ENCODE measurements at regions not wholly inside any gene's neighbourhood (a gene's known extent, or its start where the extent isn't known, plus 50 kb on each side); places are given as distances from the start of the nearest gene placed in this dataset.
A peak's percentile ranks its signal among the peaks of the same experiment; 100 is the strongest.
"Not testable (repeated sequence)": the region's sequence is repeated elsewhere in the genome, so short reads cannot be mapped to it uniquely, and the experiment has no call there.

- H3K4me3 ChIP-seq (ENCODE audit: low read length); DNase-seq; H3K4me1 ChIP-seq (ENCODE audit: insufficient read depth, low read length); H3K27me3 ChIP-seq (ENCODE audit: low read length); H3K36me3 ChIP-seq (ENCODE audit: low read depth, low read length); H3K9ac ChIP-seq (ENCODE audit: low read length); H3K79me2 ChIP-seq (ENCODE audit: low read length); BruUV-seq (replicated peaks); H3K4me2 ChIP-seq (ENCODE audit: low read length); CTCF ChIA-PET; H2AFZ ChIP-seq (ENCODE audit: low read length); H3K27ac ChIP-seq (ENCODE audit: low read length); H3K9me2 ChIP-seq (replicated peaks; ENCODE audit: low read length); H3F3A ChIP-seq (ENCODE audit: low read length, unreplicated experiment); POLR2A ChIA-PET (ENCODE audit: unreplicated experiment); H3K9me3 ChIP-seq (ENCODE audit: low read length); H4K20me1 ChIP-seq (ENCODE audit: low read length); intact Hi-C loops (cut with micrococcal nuclease): not testable (repeated sequence)
- ATAC-seq = peak; percentile 11; the same call in 1 of the 2 replicates
These were observed 215.9 kb upstream of the POTEB3 start for GRCh38 chr15:21656114-21656746.

GRCh38 chr15:21653707-21654106, 213.4 kb upstream of the POTEB3 start:
- CTCF ChIA-PET; H3K27me3 ChIP-seq (ENCODE audit: low read length); H3K36me3 ChIP-seq (ENCODE audit: low read depth, low read length); H3K4me2 ChIP-seq (ENCODE audit: low read length); BruUV-seq (replicated peaks); H3K9ac ChIP-seq (ENCODE audit: low read length); intact Hi-C loops (cut with micrococcal nuclease); ATAC-seq; H3K4me3 ChIP-seq (ENCODE audit: low read length); H4K20me1 ChIP-seq (ENCODE audit: low read length); H3F3A ChIP-seq (ENCODE audit: low read length, unreplicated experiment); H3K4me1 ChIP-seq (ENCODE audit: insufficient read depth, low read length); DNase-seq; H3K27ac ChIP-seq (ENCODE audit: low read length); H3K9me3 ChIP-seq (ENCODE audit: low read length); POLR2A ChIA-PET (ENCODE audit: unreplicated experiment); H2AFZ ChIP-seq (ENCODE audit: low read length); H3K9me2 ChIP-seq (replicated peaks; ENCODE audit: low read length); H3K79me2 ChIP-seq (ENCODE audit: low read length): not testable (repeated sequence)

- BruUV-seq (replicated peaks); ATAC-seq; H3K4me1 ChIP-seq (ENCODE audit: insufficient read depth, low read length); POLR2A ChIA-PET (ENCODE audit: unreplicated experiment); intact Hi-C loops (cut with micrococcal nuclease); H3K4me3 ChIP-seq (ENCODE audit: low read length); H3K27ac ChIP-seq (ENCODE audit: low read length); H3K9me2 ChIP-seq (replicated peaks; ENCODE audit: low read length); H3K27me3 ChIP-seq (ENCODE audit: low read length); DNase-seq; H2AFZ ChIP-seq (ENCODE audit: low read length); H3K4me2 ChIP-seq (ENCODE audit: low read length); H3K9me3 ChIP-seq (ENCODE audit: low read length); H4K20me1 ChIP-seq (ENCODE audit: low read length); H3K9ac ChIP-seq (ENCODE audit: low read length); H3F3A ChIP-seq (ENCODE audit: low read length, unreplicated experiment); H3K79me2 ChIP-seq (ENCODE audit: low read length); CTCF ChIA-PET; H3K36me3 ChIP-seq (ENCODE audit: low read depth, low read length): not testable (repeated sequence)
These were observed 198.5 kb upstream of the POTEB3 start for GRCh38 chr15:21638770-21639169.

GRCh38 chr15:21626694-21627093, 186.4 kb upstream of the POTEB3 start:
- H3K4me1 ChIP-seq (ENCODE audit: insufficient read depth, low read length); H3K36me3 ChIP-seq (ENCODE audit: low read depth, low read length); DNase-seq; H3K4me3 ChIP-seq (ENCODE audit: low read length); H3K9me3 ChIP-seq (ENCODE audit: low read length); intact Hi-C loops (cut with micrococcal nuclease); H3K4me2 ChIP-seq (ENCODE audit: low read length); H3K9ac ChIP-seq (ENCODE audit: low read length); H3K9me2 ChIP-seq (replicated peaks; ENCODE audit: low read length); POLR2A ChIA-PET (ENCODE audit: unreplicated experiment); CTCF ChIA-PET; H3K79me2 ChIP-seq (ENCODE audit: low read length); H3K27me3 ChIP-seq (ENCODE audit: low read length); ATAC-seq; H2AFZ ChIP-seq (ENCODE audit: low read length); H4K20me1 ChIP-seq (ENCODE audit: low read length); H3F3A ChIP-seq (ENCODE audit: low read length, unreplicated experiment); BruUV-seq (replicated peaks); H3K27ac ChIP-seq (ENCODE audit: low read length): not testable (repeated sequence)

- intact Hi-C loops (cut with micrococcal nuclease); H3K79me2 ChIP-seq (ENCODE audit: low read length); H3K36me3 ChIP-seq (ENCODE audit: low read depth, low read length); DNase-seq; H3K27me3 ChIP-seq (ENCODE audit: low read length); H3K27ac ChIP-seq (ENCODE audit: low read length); POLR2A ChIA-PET (ENCODE audit: unreplicated experiment); H3K9me2 ChIP-seq (replicated peaks; ENCODE audit: low read length); H2AFZ ChIP-seq (ENCODE audit: low read length); ATAC-seq; H3K4me1 ChIP-seq (ENCODE audit: insufficient read depth, low read length); H3F3A ChIP-seq (ENCODE audit: low read length, unreplicated experiment); BruUV-seq (replicated peaks); H3K9ac ChIP-seq (ENCODE audit: low read length); CTCF ChIA-PET; H3K4me3 ChIP-seq (ENCODE audit: low read length); H4K20me1 ChIP-seq (ENCODE audit: low read length); H3K9me3 ChIP-seq (ENCODE audit: low read length); H3K4me2 ChIP-seq (ENCODE audit: low read length): not testable (repeated sequence)
These were observed 168.9 kb upstream of the POTEB3 start for GRCh38 chr15:21609223-21609622.

- H3K4me3 ChIP-seq (ENCODE audit: low read length); H3K27me3 ChIP-seq (ENCODE audit: low read length); H3K27ac ChIP-seq (ENCODE audit: low read length); H3K4me2 ChIP-seq (ENCODE audit: low read length); H3K9me3 ChIP-seq (ENCODE audit: low read length); ATAC-seq; H2AFZ ChIP-seq (ENCODE audit: low read length); H3K4me1 ChIP-seq (ENCODE audit: insufficient read depth, low read length); CTCF ChIA-PET; H4K20me1 ChIP-seq (ENCODE audit: low read length); H3F3A ChIP-seq (ENCODE audit: low read length, unreplicated experiment); H3K36me3 ChIP-seq (ENCODE audit: low read depth, low read length); POLR2A ChIA-PET (ENCODE audit: unreplicated experiment); intact Hi-C loops (cut with micrococcal nuclease); H3K9me2 ChIP-seq (replicated peaks; ENCODE audit: low read length); H3K79me2 ChIP-seq (ENCODE audit: low read length); BruUV-seq (replicated peaks); DNase-seq; H3K9ac ChIP-seq (ENCODE audit: low read length): not testable (repeated sequence)
These were observed 125.1 kb upstream of the POTEB3 start for GRCh38 chr15:21565426-21565825.

GRCh38 chr15:21551809-21552208, 111.5 kb upstream of the POTEB3 start:
- CTCF ChIA-PET; H3F3A ChIP-seq (ENCODE audit: low read length, unreplicated experiment); H3K79me2 ChIP-seq (ENCODE audit: low read length); H3K4me3 ChIP-seq (ENCODE audit: low read length); H3K9me2 ChIP-seq (replicated peaks; ENCODE audit: low read length); H3K9ac ChIP-seq (ENCODE audit: low read length); H3K27ac ChIP-seq (ENCODE audit: low read length); H3K9me3 ChIP-seq (ENCODE audit: low read length); POLR2A ChIA-PET (ENCODE audit: unreplicated experiment); H4K20me1 ChIP-seq (ENCODE audit: low read length); H3K27me3 ChIP-seq (ENCODE audit: low read length); DNase-seq; H3K4me1 ChIP-seq (ENCODE audit: insufficient read depth, low read length); H2AFZ ChIP-seq (ENCODE audit: low read length); H3K4me2 ChIP-seq (ENCODE audit: low read length); BruUV-seq (replicated peaks); intact Hi-C loops (cut with micrococcal nuclease); H3K36me3 ChIP-seq (ENCODE audit: low read depth, low read length): not testable (repeated sequence)
- ATAC-seq = peak; percentile 48

Data from PC-3 (cell line).